Caco-2 (cell line): ENCODE measurements at regions not wholly inside any gene's neighbourhood (a gene's known extent, or its start where the extent isn't known, plus 50 kb on each side); places are given as distances from the start of the nearest gene placed in this dataset.

Source experiments
- BruUV-seq: library from RNA; stranded (reverse); fragments of 400-500 nt; replicated peaks from 2 replicates; lab custom pipeline; 2021; lab: Mats Ljungman, UMichigan
- CTCF ChIA-PET: fragments of 300-600 bp; sonication (Branson Sonifier 250); formaldehyde crosslinking; loops from one replicate; lab custom pipeline; 2022; ENCODE audit warnings: antibody characterized with exemption; lab: Charles Lee
- POLR2A ChIA-PET: fragments of 300-600 bp; sonication (Branson Sonifier 250); formaldehyde crosslinking; loops from one replicate; lab custom pipeline; 2022; ENCODE audit warnings: antibody characterized with exemption; lab: Charles Lee
- DNase-seq, 2 experiments: peaks; one replicate each; pipeline versions ENCODE4 v3.0.0 to v3.0.0-alpha.2; 2020 to 2022
- H3K27me3 ChIP-seq: replicated peaks from 2 replicates; pipeline ENCODE4 v1.6.0; 2011; ENCODE audit warnings: low read length; ENCODE audit not compliant: control insufficient read depth, insufficient read depth
- H3K36me3 ChIP-seq: 2 replicates; pipeline ENCODE4 v1.5.1; 2011; ENCODE audit warnings: low read length; ENCODE audit not compliant: control insufficient read depth, insufficient read depth
- H3K4me1 ChIP-seq: fragments of 250-450 bp; sonication (Bioruptor Pico); 2 replicates; pipeline ENCODE4 v1.5.1; 2020; ENCODE audit warnings: mild to moderate bottlenecking
- H3K4me3 ChIP-seq: 2 replicates; pipeline ENCODE4 v1.5.1; 2011; ENCODE audit warnings: low read depth, mild to moderate bottlenecking, control low read depth, low read length
- H3K9me3 ChIP-seq: fragments of 250-450 bp; sonication (Bioruptor Pico); 2 replicates; pipeline ENCODE4 v1.5.1; 2020; ENCODE audit warnings: mild to moderate bottlenecking, moderate library complexity
- H3K27ac Mint-ChIP-seq: one replicate; pipeline ENCODE4 v1.8.0; 2022; ENCODE audit warnings: mixed read lengths; ENCODE audit not compliant: unreplicated experiment
- H3K27me3 Mint-ChIP-seq: one replicate; pipeline ENCODE4 v1.8.0; 2022; ENCODE audit warnings: mixed read lengths; ENCODE audit not compliant: insufficient read depth, unreplicated experiment
- H3K36me3 Mint-ChIP-seq: one replicate; pipeline ENCODE4 v1.8.0; 2022; ENCODE audit warnings: mild to moderate bottlenecking, mixed read lengths; ENCODE audit not compliant: insufficient read depth, unreplicated experiment
- H3K4me1 Mint-ChIP-seq: one replicate; pipeline ENCODE4 v1.8.0; 2022; ENCODE audit warnings: low read depth, mixed read lengths; ENCODE audit not compliant: unreplicated experiment
- H3K4me3 Mint-ChIP-seq: one replicate; pipeline ENCODE4 v1.8.0; 2022; ENCODE audit warnings: mild to moderate bottlenecking, moderate library complexity, mixed read lengths; ENCODE audit not compliant: unreplicated experiment
- H3K9me3 Mint-ChIP-seq: one replicate; pipeline ENCODE4 v1.8.0; 2022; ENCODE audit warnings: mixed read lengths; ENCODE audit not compliant: unreplicated experiment
- intact Hi-C: fragments of 100-400 bp; cut with micrococcal nuclease; formaldehyde crosslinking; loops from one replicate; pipeline ENCODE4 v1.10.0; 2022; ENCODE audit not compliant: unreplicated experiment
- TF ChIP-seq, protein P1 (sequence below), 2 experiments: fragments of 200-600 bp in 1 of 2; IDR thresholded peaks; 1 replicate in 1 of 2; 2 replicates in 1 of 2; pipeline versions ENCODE4 v1.5.1 to v1.8.0; 2011 to 2022; ENCODE audit warnings: antibody characterized with exemption in 1 of 2, control low read depth in 1 of 2, inconsistent platforms in 1 of 2, low read depth in 1 of 2, low read length in 1 of 2, mild to moderate bottlenecking in 1 of 2, moderate library complexity in 1 of 2; ENCODE audit not compliant: insufficient read depth in 1 of 2, severe bottlenecking in 1 of 2, unreplicated experiment in 1 of 2

DNA sequence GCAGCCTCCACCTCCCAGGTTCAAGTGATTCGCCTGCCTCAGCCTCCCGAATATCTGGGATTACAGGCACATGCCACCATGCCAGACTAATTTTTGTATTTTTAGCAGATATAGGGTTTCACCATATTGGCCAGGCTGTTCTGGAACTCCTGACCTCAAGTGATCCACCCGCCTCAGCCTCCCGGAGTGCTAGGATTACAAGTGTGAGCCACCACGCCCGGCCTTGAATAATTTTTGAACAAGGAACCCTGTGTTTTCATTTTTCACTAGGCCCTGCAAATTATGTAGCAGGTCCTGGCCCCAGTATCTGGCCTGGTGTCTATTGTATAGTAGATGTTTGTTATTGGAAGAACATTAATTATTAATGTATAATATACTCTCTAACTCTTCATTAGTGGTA lies 140.7 kb downstream of the PIK3R1 start:
- DNase-seq: no peak
- peaks cover 5% of the 10 kb centered on the region for H3K27me3 Mint-ChIP-seq
- Histone ChIP-seq H3K36me3 (no peaks in the 10 kb centered on the region), H3K4me1 (no peaks in the 10 kb centered on the region), H3K27me3 (no peaks in the 10 kb centered on the region), H3K4me3 (no peak overlapping the region), H3K9me3 (no peaks in the 10 kb centered on the region)
- no peaks in the 10 kb centered on the region for H3K9me3 Mint-ChIP-seq
- intact Hi-C loops: loop anchor here (5.0 kb wide), 1 partner anchor 69 kb away; no protein-coding TSS in a partner anchor
- TF ChIP-seq, protein P1, sequence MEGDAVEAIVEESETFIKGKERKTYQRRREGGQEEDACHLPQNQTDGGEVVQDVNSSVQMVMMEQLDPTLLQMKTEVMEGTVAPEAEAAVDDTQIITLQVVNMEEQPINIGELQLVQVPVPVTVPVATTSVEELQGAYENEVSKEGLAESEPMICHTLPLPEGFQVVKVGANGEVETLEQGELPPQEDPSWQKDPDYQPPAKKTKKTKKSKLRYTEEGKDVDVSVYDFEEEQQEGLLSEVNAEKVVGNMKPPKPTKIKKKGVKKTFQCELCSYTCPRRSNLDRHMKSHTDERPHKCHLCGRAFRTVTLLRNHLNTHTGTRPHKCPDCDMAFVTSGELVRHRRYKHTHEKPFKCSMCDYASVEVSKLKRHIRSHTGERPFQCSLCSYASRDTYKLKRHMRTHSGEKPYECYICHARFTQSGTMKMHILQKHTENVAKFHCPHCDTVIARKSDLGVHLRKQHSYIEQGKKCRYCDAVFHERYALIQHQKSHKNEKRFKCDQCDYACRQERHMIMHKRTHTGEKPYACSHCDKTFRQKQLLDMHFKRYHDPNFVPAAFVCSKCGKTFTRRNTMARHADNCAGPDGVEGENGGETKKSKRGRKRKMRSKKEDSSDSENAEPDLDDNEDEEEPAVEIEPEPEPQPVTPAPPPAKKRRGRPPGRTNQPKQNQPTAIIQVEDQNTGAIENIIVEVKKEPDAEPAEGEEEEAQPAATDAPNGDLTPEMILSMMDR (IDR thresholded peaks at IDR 0.05; ENCODE audit: insufficient read depth in 1 of 2, low read depth in 1 of 2, low read length in 1 of 2, severe bottlenecking in 1 of 2, unreplicated experiment in 1 of 2): no peak
- peaks cover 6% of the 10 kb centered on the region for H3K4me1 Mint-ChIP-seq
- H3K36me3 Mint-ChIP-seq: no peaks in the 10 kb centered on the region
- H3K27ac Mint-ChIP-seq: no peak overlapping the region
- CTCF ChIA-PET: no interaction called here
- BruUV-seq: no TSS peak
- POLR2A ChIA-PET: no interaction called here
- H3K4me3 Mint-ChIP-seq: no peak overlapping the region

DNA sequence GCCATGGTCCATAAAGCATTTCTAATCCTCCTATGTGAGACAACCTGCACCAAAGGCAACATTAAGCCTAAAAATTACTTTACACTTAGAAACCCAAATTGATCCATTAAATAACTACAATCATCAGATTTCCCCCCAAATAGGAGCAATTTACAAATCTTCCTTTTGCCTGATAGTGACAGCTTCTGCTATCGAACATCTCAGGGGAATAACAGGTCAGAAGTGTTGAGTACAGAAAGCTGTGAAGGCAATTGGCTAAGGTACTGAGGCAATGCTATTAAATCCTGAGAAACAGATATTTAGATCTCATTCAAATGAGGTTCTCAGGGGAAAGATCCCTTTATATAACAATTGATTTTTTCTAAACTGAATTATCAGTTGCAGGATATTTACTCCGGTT lies 141.1 kb downstream of the PIK3R1 start:
- BruUV-seq: no TSS peak
- H3K36me3 ChIP-seq: no peaks in the 10 kb centered on the region
- no peak overlapping the region for H3K27ac Mint-ChIP-seq
- no peak for DNase-seq
- peaks cover 5% of the 10 kb centered on the region for H3K27me3 Mint-ChIP-seq
- POLR2A ChIA-PET: no interaction called here
- no peaks in the 10 kb centered on the region for H3K27me3 ChIP-seq
- no peak overlapping the region for H3K4me3 Mint-ChIP-seq
- H3K36me3 Mint-ChIP-seq: no peaks in the 10 kb centered on the region
- TF ChIP-seq, protein P1 (IDR thresholded peaks at IDR 0.05; ENCODE audit: insufficient read depth in 1 of 2, low read depth in 1 of 2, low read length in 1 of 2, severe bottlenecking in 1 of 2, unreplicated experiment in 1 of 2): no peak
- CTCF ChIA-PET: no interaction called here
- peaks cover 6% of the 10 kb centered on the region for H3K4me1 Mint-ChIP-seq
- H3K9me3 Mint-ChIP-seq: no peaks in the 10 kb centered on the region
- H3K9me3 ChIP-seq: no peaks in the 10 kb centered on the region
- no peak overlapping the region for H3K4me3 ChIP-seq
- intact Hi-C loops: loop anchor here (5.0 kb wide), 1 partner anchor 69 kb away; no protein-coding TSS in a partner anchor
- H3K4me1 ChIP-seq: no peaks in the 10 kb centered on the region

DNA sequence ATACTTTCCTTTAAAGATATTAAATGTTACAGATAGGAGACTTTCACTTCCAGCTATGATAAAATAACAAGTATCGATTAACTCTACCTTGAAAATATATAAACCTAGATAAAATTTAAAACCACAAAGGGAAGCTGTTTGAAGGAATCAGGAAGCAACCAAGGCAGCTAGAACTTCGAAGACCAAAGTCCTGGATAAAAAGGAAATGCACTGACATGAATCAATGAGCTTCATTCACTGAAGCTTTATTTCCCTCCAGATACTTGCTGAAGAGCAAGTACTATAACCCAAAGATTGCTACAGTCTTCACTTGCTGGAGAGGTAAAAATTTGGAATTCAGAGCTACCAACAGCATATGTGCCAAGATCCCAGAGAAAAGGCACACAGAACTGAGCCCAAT lies 144.1 kb downstream of the PIK3R1 start:
- Histone ChIP-seq H3K9me3 (no peaks in the 10 kb centered on the region), H3K4me3 (no peak overlapping the region), H3K4me1 (no peaks in the 10 kb centered on the region), H3K36me3 (no peaks in the 10 kb centered on the region), H3K27me3 (no peaks in the 10 kb centered on the region)
- Mint-ChIP-seq H3K4me3 (no peak overlapping the region), H3K27me3 (peaks cover 7% of the 10 kb centered on the region), H3K9me3 (no peaks in the 10 kb centered on the region), H3K27ac (no peak overlapping the region), H3K36me3 (no peaks in the 10 kb centered on the region), H3K4me1 (no peaks in the 10 kb centered on the region)
- no peak for DNase-seq
- ChIA-PET POLR2A (no interaction called here), CTCF (no interaction called here)
- BruUV-seq: no TSS peak
- TF ChIP-seq, protein P1 (IDR thresholded peaks at IDR 0.05; ENCODE audit: insufficient read depth in 1 of 2, low read depth in 1 of 2, low read length in 1 of 2, severe bottlenecking in 1 of 2, unreplicated experiment in 1 of 2): no peak
- intact Hi-C loops: loop anchor here (5.0 kb wide), 1 partner anchor 72 kb away; no protein-coding TSS in a partner anchor
